ENCODE measurements at regions not wholly inside any gene's neighbourhood (a gene's known extent, or its start where the extent isn't known, plus 50 kb on each side); places are given as distances from the start of the nearest gene placed in this dataset.

DNA sequence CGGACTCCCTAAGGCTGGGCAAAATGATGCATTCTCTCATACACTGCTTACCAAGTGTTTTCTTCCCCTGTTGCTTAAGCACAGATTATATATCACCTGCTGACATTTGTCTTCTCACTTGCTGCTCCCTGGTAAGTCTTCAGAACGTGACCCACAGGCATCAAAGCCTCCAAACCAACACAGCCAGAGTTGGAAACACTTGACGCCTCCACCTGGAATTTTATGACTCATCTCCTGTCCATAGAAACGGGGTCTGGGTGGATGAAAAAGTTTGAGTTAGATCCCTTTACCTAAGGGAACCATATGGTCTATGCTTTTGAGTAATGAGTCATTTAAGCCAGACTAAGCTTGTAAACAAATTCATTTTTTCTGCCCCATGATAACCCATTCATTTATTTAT is 251.6 kb downstream of the USP46 start:
- TF ChIP-seq CTCF (IDR thresholded peaks at IDR 0.05) (no peak), ZFX (IDR thresholded peaks at IDR 0.05; ENCODE audit: borderline replicate concordance) (no peak)
